Upper lobe of left lung (tissue), 4 donors: ENCODE measurements at regions not wholly inside any gene's neighbourhood (a gene's known extent, or its start where the extent isn't known, plus 50 kb on each side); places are given as distances from the start of the nearest gene placed in this dataset.

Experiments
- POLR2A ChIP-seq, 4 donors: fragments of 450-650 bp; IDR thresholded peaks; one replicate each; pipeline ENCODE4 v1.5.1; 2016 to 2017; ENCODE audit warnings: antibody characterized with exemption in 4 of 4, mild to moderate bottlenecking in 2 of 4
- POLR2AphosphoS5 ChIP-seq, 2 donors: sonication (generic); formaldehyde crosslinking; IDR thresholded peaks; one replicate each; pipeline ENCODE4 v1.5.1; 2017; ENCODE audit warnings: antibody characterized with exemption in 2 of 2
- TF ChIP-seq, protein P1 (sequence below), 6 experiments: fragments of 450-650 bp in 4 of 6; fragments of 200-600 bp in 2 of 6; sonication (generic) in 2 of 6; IDR thresholded peaks; one replicate each; pipeline ENCODE4 v1.5.1; 2016 to 2019; ENCODE audit warnings: antibody characterized with exemption in 6 of 6

- TF ChIP-seq, protein P1, sequence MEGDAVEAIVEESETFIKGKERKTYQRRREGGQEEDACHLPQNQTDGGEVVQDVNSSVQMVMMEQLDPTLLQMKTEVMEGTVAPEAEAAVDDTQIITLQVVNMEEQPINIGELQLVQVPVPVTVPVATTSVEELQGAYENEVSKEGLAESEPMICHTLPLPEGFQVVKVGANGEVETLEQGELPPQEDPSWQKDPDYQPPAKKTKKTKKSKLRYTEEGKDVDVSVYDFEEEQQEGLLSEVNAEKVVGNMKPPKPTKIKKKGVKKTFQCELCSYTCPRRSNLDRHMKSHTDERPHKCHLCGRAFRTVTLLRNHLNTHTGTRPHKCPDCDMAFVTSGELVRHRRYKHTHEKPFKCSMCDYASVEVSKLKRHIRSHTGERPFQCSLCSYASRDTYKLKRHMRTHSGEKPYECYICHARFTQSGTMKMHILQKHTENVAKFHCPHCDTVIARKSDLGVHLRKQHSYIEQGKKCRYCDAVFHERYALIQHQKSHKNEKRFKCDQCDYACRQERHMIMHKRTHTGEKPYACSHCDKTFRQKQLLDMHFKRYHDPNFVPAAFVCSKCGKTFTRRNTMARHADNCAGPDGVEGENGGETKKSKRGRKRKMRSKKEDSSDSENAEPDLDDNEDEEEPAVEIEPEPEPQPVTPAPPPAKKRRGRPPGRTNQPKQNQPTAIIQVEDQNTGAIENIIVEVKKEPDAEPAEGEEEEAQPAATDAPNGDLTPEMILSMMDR (IDR thresholded peaks at IDR 0.05), result no peak
- TF ChIP-seq POLR2A (IDR thresholded peaks at IDR 0.05) (no peak), POLR2AphosphoS5 (IDR thresholded peaks at IDR 0.05) (peak; percentile 37 to 74)
Measured at GRCh38 chr3:156615592-156616173, 58.7 kb upstream of the TIPARP start.
